ENCODE measurements at regions not wholly inside any gene's neighbourhood (a gene's known extent, or its start where the extent isn't known, plus 50 kb on each side); places are given as distances from the start of the nearest gene placed in this dataset.

DNA sequence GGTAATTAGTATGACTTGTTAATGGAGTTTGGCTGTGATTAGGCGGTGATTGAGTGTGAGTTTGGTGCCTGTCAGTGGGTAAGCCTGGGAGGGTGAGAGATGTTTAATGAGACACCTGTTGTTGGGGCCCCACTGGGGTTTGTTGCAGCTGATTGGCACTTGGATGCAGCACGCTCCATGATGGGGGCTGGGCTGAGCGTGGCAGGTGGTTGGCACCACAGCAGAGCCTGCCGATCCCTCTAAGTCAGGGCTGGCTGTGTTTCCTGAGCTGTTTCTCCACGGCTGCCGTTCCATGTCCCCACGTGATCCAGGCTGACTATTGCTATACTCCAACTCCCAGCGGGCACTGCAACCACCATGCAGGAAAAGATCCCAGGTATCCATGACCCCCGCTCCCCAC lies 93.5 kb upstream of the ARRDC4 start:
- no peak overlapping the region for H2AFZ ChIP-seq (ENCODE audit: low read length)
- H3K36me3 ChIP-seq (replicated peaks; ENCODE audit: insufficient read depth, low read length), result no peaks in the 10 kb centered on the region
- H3K9me2 ChIP-seq (replicated peaks; ENCODE audit: insufficient read depth, low read length), result no peaks in the 10 kb centered on the region
- no peaks in the 10 kb centered on the region for H3K79me2 ChIP-seq (ENCODE audit: low read length)
- H3K4me1 ChIP-seq (ENCODE audit: low read length), result no peaks in the 10 kb centered on the region
- no peaks in the 10 kb centered on the region for H3K9me3 ChIP-seq (replicated peaks; ENCODE audit: insufficient read depth, low read length)
- DNase-seq, result no peak
- no peak overlapping the region for H3K9ac ChIP-seq (ENCODE audit: low read length)
- H3K27ac ChIP-seq (ENCODE audit: low read length), result no peak overlapping the region
- no peak overlapping the region for H3K4me2 ChIP-seq (ENCODE audit: low read depth, low read length)
- no peaks in the 10 kb centered on the region for H3K27me3 ChIP-seq (replicated peaks; ENCODE audit: insufficient read depth, low read length)
- no peak overlapping the region for H3K4me3 ChIP-seq (ENCODE audit: low read length)
- H4K20me1 ChIP-seq (ENCODE audit: insufficient read depth, low read length), result no peaks in the 10 kb centered on the region
- TF ChIP-seq EZH2phosphoT487 (IDR thresholded peaks at IDR 0.05; ENCODE audit: low read length), result no peak
- no peak for TF ChIP-seq EZH2 (optimal IDR thresholded peaks at IDR 0.05; ENCODE audit: low read depth, low read length)
- TF ChIP-seq, protein P1, sequence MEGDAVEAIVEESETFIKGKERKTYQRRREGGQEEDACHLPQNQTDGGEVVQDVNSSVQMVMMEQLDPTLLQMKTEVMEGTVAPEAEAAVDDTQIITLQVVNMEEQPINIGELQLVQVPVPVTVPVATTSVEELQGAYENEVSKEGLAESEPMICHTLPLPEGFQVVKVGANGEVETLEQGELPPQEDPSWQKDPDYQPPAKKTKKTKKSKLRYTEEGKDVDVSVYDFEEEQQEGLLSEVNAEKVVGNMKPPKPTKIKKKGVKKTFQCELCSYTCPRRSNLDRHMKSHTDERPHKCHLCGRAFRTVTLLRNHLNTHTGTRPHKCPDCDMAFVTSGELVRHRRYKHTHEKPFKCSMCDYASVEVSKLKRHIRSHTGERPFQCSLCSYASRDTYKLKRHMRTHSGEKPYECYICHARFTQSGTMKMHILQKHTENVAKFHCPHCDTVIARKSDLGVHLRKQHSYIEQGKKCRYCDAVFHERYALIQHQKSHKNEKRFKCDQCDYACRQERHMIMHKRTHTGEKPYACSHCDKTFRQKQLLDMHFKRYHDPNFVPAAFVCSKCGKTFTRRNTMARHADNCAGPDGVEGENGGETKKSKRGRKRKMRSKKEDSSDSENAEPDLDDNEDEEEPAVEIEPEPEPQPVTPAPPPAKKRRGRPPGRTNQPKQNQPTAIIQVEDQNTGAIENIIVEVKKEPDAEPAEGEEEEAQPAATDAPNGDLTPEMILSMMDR (IDR thresholded peaks at IDR 0.05; ENCODE audit: low read length), result no peak
- no peaks in the 10 kb centered on the region for H3F3A ChIP-seq (ENCODE audit: insufficient read depth, low read length)

GRCh38 chr15:97867870-97868269 lies 92.6 kb upstream of the ARRDC4 start:
- Histone ChIP-seq H3K79me2 (ENCODE audit: low read length) (no peaks in the 10 kb centered on the region), H2AFZ (ENCODE audit: low read length) (no peak overlapping the region)
- TF ChIP-seq EZH2 (optimal IDR thresholded peaks at IDR 0.05; ENCODE audit: low read depth, low read length) (no peak), EZH2phosphoT487 (IDR thresholded peaks at IDR 0.05; ENCODE audit: low read length) (no peak)
- TF ChIP-seq, protein P1 (IDR thresholded peaks at IDR 0.05; ENCODE audit: low read length), result no peak

GRCh38 chr15:97868981-97869380 lies 91.5 kb upstream of the ARRDC4 start:
- H3F3A ChIP-seq (ENCODE audit: insufficient read depth, low read length), result no peaks in the 10 kb centered on the region
- no peaks in the 10 kb centered on the region for H3K36me3 ChIP-seq (replicated peaks; ENCODE audit: insufficient read depth, low read length)
- H3K4me2 ChIP-seq (ENCODE audit: low read depth, low read length), result no peak overlapping the region
- no peak overlapping the region for H2AFZ ChIP-seq (ENCODE audit: low read length)
- H3K9me2 ChIP-seq (replicated peaks; ENCODE audit: insufficient read depth, low read length), result no peaks in the 10 kb centered on the region
- no peaks in the 10 kb centered on the region for H4K20me1 ChIP-seq (ENCODE audit: insufficient read depth, low read length)
- H3K4me3 ChIP-seq (ENCODE audit: low read length), result no peak overlapping the region
- H3K79me2 ChIP-seq (ENCODE audit: low read length), result no peaks in the 10 kb centered on the region
- no peak overlapping the region for H3K9ac ChIP-seq (ENCODE audit: low read length)
- no peak for DNase-seq
- H3K27ac ChIP-seq (ENCODE audit: low read length), result no peak overlapping the region
- no peak for TF ChIP-seq EZH2phosphoT487 (IDR thresholded peaks at IDR 0.05; ENCODE audit: low read length)
- TF ChIP-seq, protein P1 (IDR thresholded peaks at IDR 0.05; ENCODE audit: low read length), result no peak
- no peak for TF ChIP-seq EZH2 (optimal IDR thresholded peaks at IDR 0.05; ENCODE audit: low read depth, low read length)
- H3K27me3 ChIP-seq (replicated peaks; ENCODE audit: insufficient read depth, low read length), result no peaks in the 10 kb centered on the region
- H3K4me1 ChIP-seq (ENCODE audit: low read length), result no peaks in the 10 kb centered on the region
- no peaks in the 10 kb centered on the region for H3K9me3 ChIP-seq (replicated peaks; ENCODE audit: insufficient read depth, low read length)

More at GRCh38 chr15:97867870-97868269, 92.6 kb upstream of the ARRDC4 start:
- no peaks in the 10 kb centered on the region for H3K4me1 ChIP-seq (ENCODE audit: low read length)
- H4K20me1 ChIP-seq (ENCODE audit: insufficient read depth, low read length), result no peaks in the 10 kb centered on the region
- H3K27me3 ChIP-seq (replicated peaks; ENCODE audit: insufficient read depth, low read length), result no peaks in the 10 kb centered on the region
- no peak overlapping the region for H3K9ac ChIP-seq (ENCODE audit: low read length)
- no peak overlapping the region for H3K27ac ChIP-seq (ENCODE audit: low read length)
- DNase-seq, result no peak
- no peaks in the 10 kb centered on the region for H3F3A ChIP-seq (ENCODE audit: insufficient read depth, low read length)
- no peak overlapping the region for H3K4me3 ChIP-seq (ENCODE audit: low read length)
- no peak overlapping the region for H3K4me2 ChIP-seq (ENCODE audit: low read depth, low read length)
- no peaks in the 10 kb centered on the region for H3K36me3 ChIP-seq (replicated peaks; ENCODE audit: insufficient read depth, low read length)
- H3K9me2 ChIP-seq (replicated peaks; ENCODE audit: insufficient read depth, low read length), result no peaks in the 10 kb centered on the region
- H3K9me3 ChIP-seq (replicated peaks; ENCODE audit: insufficient read depth, low read length), result no peaks in the 10 kb centered on the region

Data from MM.1S (cell line).